GM19438 (cell line): ENCODE measurements at regions not wholly inside any gene's neighbourhood (a gene's known extent, or its start where the extent isn't known, plus 50 kb on each side); places are given as distances from the start of the nearest gene placed in this dataset.

ENCODE experiments used
- ATAC-seq: cut with Tn5 transposase; IDR thresholded peaks from one replicate; pipeline ENCODE4 v1.9.1; 2021; ENCODE audit warnings: low read depth; ENCODE audit not compliant: unreplicated experiment

- no peak for ATAC-seq
Measured at GRCh38 chr14:21978999-21979314, 305.3 kb upstream of the OR4E1 start.

GRCh38 chr14:21978184-21978998 is 304.8 kb upstream of the OR4E1 start:
- no peak for ATAC-seq

- ATAC-seq, result no peak
Measured at GRCh38 chr14:21974741-21975140, 301.1 kb upstream of the OR4E1 start.

GRCh38 chr14:21965042-21965441 is 291.4 kb upstream of the OR4E1 start:
- ATAC-seq, result no peak

GRCh38 chr14:21964180-21964579 is 290.6 kb upstream of the OR4E1 start:
- ATAC-seq, result no peak

GRCh38 chr14:21960636-21961035 is 287.0 kb upstream of the OR4E1 start:
- ATAC-seq, result no peak

GRCh38 chr14:21941885-21942284 is 268.3 kb upstream of the OR4E1 start:
- no peak for ATAC-seq

GRCh38 chr14:21940887-21941856 is 267.6 kb upstream of the OR4E1 start:
- ATAC-seq, result no peak

- ATAC-seq, result no peak
Measured at GRCh38 chr14:21939836-21940235, 266.2 kb upstream of the OR4E1 start.

- no peak for ATAC-seq
Measured at GRCh38 chr14:21937996-21938395, 264.4 kb upstream of the OR4E1 start.

- ATAC-seq, result no peak
Measured at GRCh38 chr14:21933681-21934080, 260.1 kb upstream of the OR4E1 start.

- ATAC-seq, result peak; percentile 93
Measured at GRCh38 chr14:21924479-21924878, 250.9 kb upstream of the OR4E1 start.

GRCh38 chr14:21923820-21924219 is 250.2 kb upstream of the OR4E1 start:
- ATAC-seq, result peak; percentile 87

- no peak for ATAC-seq
Measured at GRCh38 chr14:21921453-21921852, 247.8 kb upstream of the OR4E1 start.

GRCh38 chr14:21917699-21918436 is 244.2 kb upstream of the OR4E1 start:
- ATAC-seq, result peak; percentile 69

- no peak for ATAC-seq
Measured at GRCh38 chr14:21915826-21916225, 242.2 kb upstream of the OR4E1 start.

- peak; percentile 62 for ATAC-seq
Measured at GRCh38 chr14:21913759-21914158, 240.1 kb upstream of the OR4E1 start.

GRCh38 chr14:21912367-21912766 is 238.7 kb upstream of the OR4E1 start:
- no peak for ATAC-seq

GRCh38 chr14:21911877-21912276 is 238.3 kb upstream of the OR4E1 start:
- ATAC-seq, result no peak

GRCh38 chr14:21910260-21910659 is 236.6 kb upstream of the OR4E1 start:
- ATAC-seq, result no peak
